ENCODE measurements at regions not wholly inside any gene's neighbourhood (a gene's known extent, or its start where the extent isn't known, plus 50 kb on each side); places are given as distances from the start of the nearest gene placed in this dataset.

DNA sequence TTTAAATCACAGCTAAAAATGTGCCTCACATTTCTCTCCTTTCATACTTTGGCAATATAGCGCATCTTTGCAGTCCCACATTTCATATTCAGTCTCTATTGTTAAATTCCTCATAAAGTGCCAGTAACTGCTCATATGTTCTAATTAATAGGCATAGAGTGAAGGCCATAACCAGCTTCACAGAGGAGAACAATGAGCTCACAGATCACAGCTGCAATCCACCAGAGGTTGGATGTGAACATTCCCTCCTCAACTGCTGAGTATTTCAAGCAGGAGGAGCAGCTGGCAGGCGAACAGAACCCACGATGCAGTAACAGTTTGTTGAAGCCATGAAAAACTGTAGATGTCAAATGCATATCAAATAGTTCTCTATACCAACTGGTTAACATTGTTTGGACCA is 2088.7 kb upstream of the AGA start:
- Histone ChIP-seq H3K27ac (ENCODE audit: low read depth, low read length) (no peak overlapping the region), H2AFZ (ENCODE audit: low read length, unreplicated experiment) (no peak overlapping the region)

GRCh38 chr4:179536694-179537093 is 2094.5 kb upstream of the AGA start:
- no peaks in the 10 kb centered on the region for H3K27me3 ChIP-seq (ENCODE audit: insufficient read depth, low read length)
- no peak overlapping the region for H2AFZ ChIP-seq (ENCODE audit: low read length, unreplicated experiment)
- no peaks in the 10 kb centered on the region for H3K36me3 ChIP-seq (ENCODE audit: insufficient read depth, low read length)
- H3K4me3 ChIP-seq (ENCODE audit: low read depth, low read length), result no peak overlapping the region
- H3K27ac ChIP-seq (ENCODE audit: low read depth, low read length), result no peak overlapping the region
- no peaks in the 10 kb centered on the region for H3K79me2 ChIP-seq (ENCODE audit: control insufficient read depth, insufficient read depth, low read length, unreplicated experiment)
- no peaks in the 10 kb centered on the region for H3K4me1 ChIP-seq (ENCODE audit: control insufficient read depth, insufficient read depth, low read length, unreplicated experiment)

More for the DNA sequence above, 2088.7 kb upstream of the AGA start:
- Histone ChIP-seq H3K79me2 (ENCODE audit: control insufficient read depth, insufficient read depth, low read length, unreplicated experiment) (no peaks in the 10 kb centered on the region), H3K36me3 (ENCODE audit: insufficient read depth, low read length) (no peaks in the 10 kb centered on the region), H3K4me3 (ENCODE audit: low read depth, low read length) (no peak overlapping the region), H3K4me1 (ENCODE audit: control insufficient read depth, insufficient read depth, low read length, unreplicated experiment) (no peaks in the 10 kb centered on the region), H3K27me3 (ENCODE audit: insufficient read depth, low read length) (no peaks in the 10 kb centered on the region)

GRCh38 chr4:179539641-179540040 is 2097.4 kb upstream of the AGA start:
- no peaks in the 10 kb centered on the region for H3K27me3 ChIP-seq (ENCODE audit: insufficient read depth, low read length)
- no peak overlapping the region for H3K27ac ChIP-seq (ENCODE audit: low read depth, low read length)
- H3K79me2 ChIP-seq (ENCODE audit: control insufficient read depth, insufficient read depth, low read length, unreplicated experiment), result no peaks in the 10 kb centered on the region
- no peaks in the 10 kb centered on the region for H3K4me1 ChIP-seq (ENCODE audit: control insufficient read depth, insufficient read depth, low read length, unreplicated experiment)
- H3K36me3 ChIP-seq (ENCODE audit: insufficient read depth, low read length), result no peaks in the 10 kb centered on the region
- no peak overlapping the region for H3K4me3 ChIP-seq (ENCODE audit: low read depth, low read length)
- H2AFZ ChIP-seq (ENCODE audit: low read length, unreplicated experiment), result no peak overlapping the region

- no peak overlapping the region for H3K27ac ChIP-seq (ENCODE audit: low read depth, low read length)
- no peaks in the 10 kb centered on the region for H3K4me1 ChIP-seq (ENCODE audit: control insufficient read depth, insufficient read depth, low read length, unreplicated experiment)
- H3K27me3 ChIP-seq (ENCODE audit: insufficient read depth, low read length), result no peaks in the 10 kb centered on the region
- no peaks in the 10 kb centered on the region for H3K36me3 ChIP-seq (ENCODE audit: insufficient read depth, low read length)
- no peak overlapping the region for H2AFZ ChIP-seq (ENCODE audit: low read length, unreplicated experiment)
- H3K79me2 ChIP-seq (ENCODE audit: control insufficient read depth, insufficient read depth, low read length, unreplicated experiment), result no peaks in the 10 kb centered on the region
- no peak overlapping the region for H3K4me3 ChIP-seq (ENCODE audit: low read depth, low read length)
These were observed 2101.5 kb upstream of the AGA start for GRCh38 chr4:179543771-179544170.

DNA sequence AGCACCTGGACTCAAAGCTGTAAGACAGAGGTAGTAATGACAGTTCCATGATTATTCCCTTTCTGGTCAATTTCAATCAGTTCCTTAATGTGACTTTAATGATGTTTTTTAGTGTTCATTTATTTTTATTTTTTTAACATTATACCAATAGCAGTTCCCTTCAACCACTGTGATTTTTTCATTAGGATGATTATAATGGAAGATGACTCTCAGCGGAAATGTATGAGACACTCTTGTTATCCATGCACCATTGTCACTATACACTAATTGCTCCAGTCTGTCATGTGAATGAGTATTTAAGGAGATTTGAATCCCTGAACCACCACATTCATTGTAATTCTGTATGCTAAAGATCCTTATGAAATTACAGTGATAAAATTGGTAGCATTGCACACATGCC is 2102.3 kb upstream of the AGA start:
- Histone ChIP-seq H2AFZ (ENCODE audit: low read length, unreplicated experiment) (no peak overlapping the region), H3K36me3 (ENCODE audit: insufficient read depth, low read length) (no peaks in the 10 kb centered on the region), H3K27ac (ENCODE audit: low read depth, low read length) (no peak overlapping the region), H3K4me1 (ENCODE audit: control insufficient read depth, insufficient read depth, low read length, unreplicated experiment) (no peaks in the 10 kb centered on the region), H3K4me3 (ENCODE audit: low read depth, low read length) (no peak overlapping the region), H3K79me2 (ENCODE audit: control insufficient read depth, insufficient read depth, low read length, unreplicated experiment) (no peaks in the 10 kb centered on the region), H3K27me3 (ENCODE audit: insufficient read depth, low read length) (no peaks in the 10 kb centered on the region)

DNA sequence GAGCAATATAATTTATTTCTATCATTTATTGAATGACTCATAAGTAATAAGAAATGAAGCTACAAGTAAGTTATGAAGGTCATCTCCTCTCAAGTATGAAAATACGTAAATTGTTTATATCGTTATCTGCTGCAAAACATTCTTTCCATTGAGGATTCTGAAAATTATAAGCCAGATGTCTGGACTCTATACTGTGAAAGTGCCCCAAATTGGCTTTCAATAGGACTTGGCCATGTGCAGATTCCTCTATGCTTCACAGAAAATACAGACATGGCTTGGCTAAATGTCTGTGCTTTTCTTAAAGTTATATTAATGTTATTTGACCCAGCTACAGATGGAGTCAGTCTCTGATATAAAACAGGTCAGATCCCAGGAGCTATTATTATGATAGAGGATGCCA is 2109.9 kb upstream of the AGA start:
- H3K27ac ChIP-seq (ENCODE audit: low read depth, low read length), result no peak overlapping the region
- no peaks in the 10 kb centered on the region for H3K27me3 ChIP-seq (ENCODE audit: insufficient read depth, low read length)
- no peak overlapping the region for H2AFZ ChIP-seq (ENCODE audit: low read length, unreplicated experiment)
- no peaks in the 10 kb centered on the region for H3K4me1 ChIP-seq (ENCODE audit: control insufficient read depth, insufficient read depth, low read length, unreplicated experiment)
- no peak overlapping the region for H3K4me3 ChIP-seq (ENCODE audit: low read depth, low read length)
- H3K36me3 ChIP-seq (ENCODE audit: insufficient read depth, low read length), result no peaks in the 10 kb centered on the region
- H3K79me2 ChIP-seq (ENCODE audit: control insufficient read depth, insufficient read depth, low read length, unreplicated experiment), result no peaks in the 10 kb centered on the region

DNA sequence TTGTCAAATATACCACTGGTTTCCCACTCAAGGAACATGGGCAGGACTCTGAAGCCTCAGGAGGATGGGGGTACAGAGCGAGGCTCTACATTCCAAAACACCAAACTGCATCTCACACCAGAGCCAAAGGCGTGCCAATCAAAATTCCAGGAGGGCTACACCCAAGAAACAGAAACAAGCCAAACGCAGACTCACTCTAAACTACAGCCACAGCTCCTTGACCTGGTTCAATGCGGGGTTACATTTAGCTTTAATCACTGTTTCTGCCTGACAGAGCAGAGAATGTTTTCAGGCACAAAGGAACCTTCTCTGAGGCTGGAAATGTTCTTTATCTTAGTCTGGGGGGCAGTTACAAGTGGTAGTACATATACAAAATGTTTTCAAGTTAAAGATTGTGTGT is 2121.5 kb upstream of the AGA start:
- Histone ChIP-seq H3K4me1 (ENCODE audit: control insufficient read depth, insufficient read depth, low read length, unreplicated experiment) (no peaks in the 10 kb centered on the region), H3K27me3 (ENCODE audit: insufficient read depth, low read length) (no peaks in the 10 kb centered on the region), H3K4me3 (ENCODE audit: low read depth, low read length) (no peak overlapping the region), H3K79me2 (ENCODE audit: control insufficient read depth, insufficient read depth, low read length, unreplicated experiment) (no peaks in the 10 kb centered on the region), H3K27ac (ENCODE audit: low read depth, low read length) (no peak overlapping the region), H2AFZ (ENCODE audit: low read length, unreplicated experiment) (no peak overlapping the region), H3K36me3 (ENCODE audit: insufficient read depth, low read length) (no peaks in the 10 kb centered on the region)

DNA sequence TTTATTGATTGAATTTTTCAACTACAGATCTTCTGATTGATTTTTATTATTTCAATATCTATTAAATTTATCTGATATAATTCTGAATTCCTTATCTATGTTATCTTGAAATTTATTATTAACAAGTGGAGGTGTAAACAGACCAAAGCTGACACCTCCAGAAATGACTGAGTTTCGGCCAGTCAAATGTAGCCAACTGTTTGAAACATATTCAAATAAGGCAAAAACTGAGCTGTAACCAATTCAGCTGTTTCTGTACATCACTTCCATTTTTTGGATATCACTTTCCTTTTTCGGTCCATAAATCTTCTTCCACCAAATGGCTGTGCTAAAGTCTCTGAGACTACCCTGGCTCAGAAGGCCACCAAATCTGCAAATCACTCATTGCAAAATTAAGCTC is 2127.3 kb upstream of the AGA start:
- Histone ChIP-seq H3K27ac (ENCODE audit: low read depth, low read length) (no peak overlapping the region), H3K36me3 (ENCODE audit: insufficient read depth, low read length) (no peaks in the 10 kb centered on the region), H3K4me3 (ENCODE audit: low read depth, low read length) (no peak overlapping the region), H3K79me2 (ENCODE audit: control insufficient read depth, insufficient read depth, low read length, unreplicated experiment) (no peaks in the 10 kb centered on the region), H3K4me1 (ENCODE audit: control insufficient read depth, insufficient read depth, low read length, unreplicated experiment) (no peaks in the 10 kb centered on the region), H2AFZ (ENCODE audit: low read length, unreplicated experiment) (no peak overlapping the region), H3K27me3 (ENCODE audit: insufficient read depth, low read length) (no peaks in the 10 kb centered on the region)

- Histone ChIP-seq H2AFZ (ENCODE audit: low read length, unreplicated experiment) (no peak overlapping the region), H3K36me3 (ENCODE audit: insufficient read depth, low read length) (no peaks in the 10 kb centered on the region), H3K27ac (ENCODE audit: low read depth, low read length) (no peak overlapping the region), H3K79me2 (ENCODE audit: control insufficient read depth, insufficient read depth, low read length, unreplicated experiment) (no peaks in the 10 kb centered on the region), H3K4me1 (ENCODE audit: control insufficient read depth, insufficient read depth, low read length, unreplicated experiment) (no peaks in the 10 kb centered on the region), H3K27me3 (ENCODE audit: insufficient read depth, low read length) (no peaks in the 10 kb centered on the region), H3K4me3 (ENCODE audit: low read depth, low read length) (no peak overlapping the region)
These were observed 2140.1 kb upstream of the AGA start for GRCh38 chr4:179582164-179582905.

GRCh38 chr4:179583221-179583620 is 2141.0 kb upstream of the AGA start:
- H3K4me3 ChIP-seq (ENCODE audit: low read depth, low read length), result no peak overlapping the region

DNA sequence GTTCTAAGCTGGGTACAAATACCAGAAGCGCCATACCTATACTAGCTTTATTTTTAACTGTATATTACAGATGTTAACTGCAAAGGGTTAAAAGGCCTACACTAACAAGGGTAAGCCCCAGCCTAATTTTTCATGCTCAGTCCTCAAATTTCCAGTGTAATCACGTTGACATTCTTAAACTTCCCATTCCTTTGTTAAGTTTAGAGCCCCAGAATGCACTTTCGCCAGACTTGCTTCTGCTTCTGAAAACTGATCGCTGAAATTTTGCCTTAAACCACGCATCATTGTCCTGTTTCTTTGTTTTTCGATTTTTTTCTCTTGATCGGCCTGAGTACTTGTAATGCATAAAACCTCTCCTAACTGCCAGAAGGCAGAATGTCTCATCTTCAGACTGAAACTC is 2141.9 kb upstream of the AGA start:
- H3K27ac ChIP-seq (ENCODE audit: low read depth, low read length), result no peak overlapping the region
- no peak overlapping the region for H3K4me3 ChIP-seq (ENCODE audit: low read depth, low read length)
- H3K27me3 ChIP-seq (ENCODE audit: insufficient read depth, low read length), result no peaks in the 10 kb centered on the region
- H3K79me2 ChIP-seq (ENCODE audit: control insufficient read depth, insufficient read depth, low read length, unreplicated experiment), result no peaks in the 10 kb centered on the region
- no peaks in the 10 kb centered on the region for H3K4me1 ChIP-seq (ENCODE audit: control insufficient read depth, insufficient read depth, low read length, unreplicated experiment)
- H2AFZ ChIP-seq (ENCODE audit: low read length, unreplicated experiment), result no peak overlapping the region
- no peaks in the 10 kb centered on the region for H3K36me3 ChIP-seq (ENCODE audit: insufficient read depth, low read length)

More at GRCh38 chr4:179583221-179583620, 2141.0 kb upstream of the AGA start:
- Histone ChIP-seq H3K27me3 (ENCODE audit: insufficient read depth, low read length) (no peaks in the 10 kb centered on the region), H3K79me2 (ENCODE audit: control insufficient read depth, insufficient read depth, low read length, unreplicated experiment) (no peaks in the 10 kb centered on the region), H3K27ac (ENCODE audit: low read depth, low read length) (no peak overlapping the region), H2AFZ (ENCODE audit: low read length, unreplicated experiment) (no peak overlapping the region), H3K4me1 (ENCODE audit: control insufficient read depth, insufficient read depth, low read length, unreplicated experiment) (no peaks in the 10 kb centered on the region), H3K36me3 (ENCODE audit: insufficient read depth, low read length) (no peaks in the 10 kb centered on the region)
